ENCODE measurements at regions not wholly inside any gene's neighbourhood (a gene's known extent, or its start where the extent isn't known, plus 50 kb on each side); places are given as distances from the start of the nearest gene placed in this dataset.

GRCh38 chr20:59421089-59421488 is 120.7 kb downstream of the EDN3 start:
- Histone ChIP-seq H3K18ac (ENCODE audit: insufficient read length, low read depth, low read length) (no peak overlapping the region), H2AFZ (ENCODE audit: low read length) (no peak overlapping the region), H3K4me1 (ENCODE audit: insufficient read depth, low read length) (no peaks in the 10 kb centered on the region), H3K14ac (ENCODE audit: insufficient read depth, low read length) (no peak overlapping the region), H2BK5ac (ENCODE audit: insufficient read length, low read length) (no peak overlapping the region), H3K23ac (ENCODE audit: insufficient read length, low read depth, low read length) (no peak overlapping the region), H3T11ph (ENCODE audit: low read length) (no peak overlapping the region), H3K9ac (ENCODE audit: extremely low read depth, insufficient read length, low read length) (no peak overlapping the region), H3K27ac (ENCODE audit: insufficient read length, low read depth, low read length) (no peak overlapping the region), H2BK15ac (ENCODE audit: low read depth, low read length) (no peak overlapping the region), H3K27me3 (ENCODE audit: insufficient read depth, low read length) (no peaks in the 10 kb centered on the region), H3K9me3 (ENCODE audit: control insufficient read depth, low read depth, low read length) (no peaks in the 10 kb centered on the region), H3K4ac (ENCODE audit: low read depth, low read length) (no peak overlapping the region), H3K23me2 (ENCODE audit: insufficient read length, low read depth, low read length, poor library complexity, severe bottlenecking) (no peaks in the 10 kb centered on the region), H3K56ac (ENCODE audit: insufficient read length, low read depth, low read length) (no peak overlapping the region), H4K8ac (replicated peaks; ENCODE audit: insufficient read length, low read depth, low read length) (no peak overlapping the region), H3K4me2 (ENCODE audit: insufficient read depth, insufficient read length, low read length) (no peak overlapping the region), H2BK20ac (ENCODE audit: low read depth, low read length, poor library complexity, severe bottlenecking) (no peak overlapping the region), H4K20me1 (ENCODE audit: control insufficient read depth, insufficient read depth, insufficient read length) (no peaks in the 10 kb centered on the region), H2AK5ac (ENCODE audit: insufficient read length, low read length) (no peak overlapping the region), H3K79me1 (ENCODE audit: insufficient read depth, low read depth, low read length, poor library complexity, severe bottlenecking) (no peaks in the 10 kb centered on the region), H4K5ac (ENCODE audit: insufficient read length, low read depth, low read length) (no peak overlapping the region), H4K91ac (ENCODE audit: insufficient read length, low read depth, low read length) (no peak overlapping the region), H2BK120ac (ENCODE audit: low read depth, low read length, poor library complexity, severe bottlenecking) (no peak overlapping the region), H3K79me2 (ENCODE audit: insufficient read depth, low read length) (no peaks in the 10 kb centered on the region), H2BK12ac (ENCODE audit: insufficient read length, low read depth, low read length) (no peak overlapping the region)
- no peak for DNase-seq
- H3K36me3 Mint-ChIP-seq (ENCODE audit: insufficient read depth in 1 of 3, low read depth in 3 of 3) = no peaks in the 10 kb centered on the region; a peak in 2 of 7 replicates
- no peaks in the 10 kb centered on the region for H3K4me1 Mint-ChIP-seq
- no peak overlapping the region for H3K27ac Mint-ChIP-seq
- TF ChIP-seq, protein P1, sequence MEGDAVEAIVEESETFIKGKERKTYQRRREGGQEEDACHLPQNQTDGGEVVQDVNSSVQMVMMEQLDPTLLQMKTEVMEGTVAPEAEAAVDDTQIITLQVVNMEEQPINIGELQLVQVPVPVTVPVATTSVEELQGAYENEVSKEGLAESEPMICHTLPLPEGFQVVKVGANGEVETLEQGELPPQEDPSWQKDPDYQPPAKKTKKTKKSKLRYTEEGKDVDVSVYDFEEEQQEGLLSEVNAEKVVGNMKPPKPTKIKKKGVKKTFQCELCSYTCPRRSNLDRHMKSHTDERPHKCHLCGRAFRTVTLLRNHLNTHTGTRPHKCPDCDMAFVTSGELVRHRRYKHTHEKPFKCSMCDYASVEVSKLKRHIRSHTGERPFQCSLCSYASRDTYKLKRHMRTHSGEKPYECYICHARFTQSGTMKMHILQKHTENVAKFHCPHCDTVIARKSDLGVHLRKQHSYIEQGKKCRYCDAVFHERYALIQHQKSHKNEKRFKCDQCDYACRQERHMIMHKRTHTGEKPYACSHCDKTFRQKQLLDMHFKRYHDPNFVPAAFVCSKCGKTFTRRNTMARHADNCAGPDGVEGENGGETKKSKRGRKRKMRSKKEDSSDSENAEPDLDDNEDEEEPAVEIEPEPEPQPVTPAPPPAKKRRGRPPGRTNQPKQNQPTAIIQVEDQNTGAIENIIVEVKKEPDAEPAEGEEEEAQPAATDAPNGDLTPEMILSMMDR (conservative IDR thresholded peaks at IDR 0.05) = no peak
- H3K9me3 Mint-ChIP-seq = no peaks in the 10 kb centered on the region
- no peak overlapping the region for H3K4me3 Mint-ChIP-seq
- no CpG with 5 or more reads among the region's 6 CpGs for WGBS (ENCODE audit: extremely low coverage, insufficient read length, low lambda C conversion rate)
- peaks cover 38% of the 10 kb centered on the region for H3K27me3 Mint-ChIP-seq (ENCODE audit: low read depth)

All from H9 (cell line).